ENCODE measurements at regions not wholly inside any gene's neighbourhood (a gene's known extent, or its start where the extent isn't known, plus 50 kb on each side); places are given as distances from the start of the nearest gene placed in this dataset.

GRCh38 chr6:21325201-21325856, 268.2 kb upstream of the SOX4 start:
- RAD21 ChIA-PET (ENCODE audit: low non-redundant PET in 1 of 2, low total read pairs in 2 of 2, uncharacterized antibody in 2 of 2, unreplicated experiment in 2 of 2), result no interaction called here

More at GRCh38 chr6:21325201-21325856, 268.2 kb upstream of the SOX4 start:
- Histone ChIP-seq H2AFZ (ENCODE audit: low read depth, low read length, poor library complexity, severe bottlenecking) (no peak overlapping the region), H3K4me1 (ENCODE audit: control insufficient read depth in 1 of 2, insufficient read depth in 2 of 2, low read length in 2 of 2) (no peaks in the 10 kb centered on the region), H3K9ac (ENCODE audit: low read length) (no peak overlapping the region), H3K79me2 (ENCODE audit: insufficient read depth, low read length) (no peaks in the 10 kb centered on the region), H3K9me2 (ENCODE audit: insufficient read depth) (no peaks in the 10 kb centered on the region), H3K4me3 (replicated peaks in 1 of 2; ENCODE audit: low read depth in 1 of 2, low read length in 2 of 2) (no peak overlapping the region), H3K36me3 (ENCODE audit: control insufficient read depth in 1 of 2, insufficient read depth in 2 of 2, low read length in 2 of 2) (no peaks in the 10 kb centered on the region), H3K9me3 (ENCODE audit: control insufficient read depth in 1 of 2, insufficient read depth in 1 of 2, low read depth in 1 of 2, low read length in 2 of 2) (no peaks in the 10 kb centered on the region), H3K27ac (ENCODE audit: low read depth, low read length) (no peak overlapping the region), H3K4me2 (ENCODE audit: low read length) (no peak overlapping the region), H4K20me1 (ENCODE audit: insufficient read depth) (no peaks in the 10 kb centered on the region), H3K27me3 (ENCODE audit: insufficient read depth, low read length) (no peaks in the 10 kb centered on the region)
- DNase-seq (ENCODE audit: low read depth, low spot score) (no peak), ATAC-seq (no peak)
- CTCF ChIA-PET, result no interaction called here
- TF ChIP-seq SIN3A (IDR thresholded peaks at IDR 0.05; ENCODE audit: low read depth) (no peak), SP1 (IDR thresholded peaks at IDR 0.05; ENCODE audit: low read depth) (no peak), REST (IDR thresholded peaks at IDR 0.05; ENCODE audit: low read depth) (no peak), CEBPB (IDR thresholded peaks at IDR 0.05; ENCODE audit: low read depth) (no peak), EZH2 (IDR thresholded peaks at IDR 0.05) (no peak), EZH2phosphoT487 (IDR thresholded peaks at IDR 0.05; ENCODE audit: borderline replicate concordance) (no peak), SRF (IDR thresholded peaks at IDR 0.05; ENCODE audit: low read depth) (no peak), CTCF (IDR thresholded peaks at IDR 0.05 in 2 of 3, conservative IDR thresholded peaks at IDR 0.05 in 1 of 3; ENCODE audit: borderline replicate concordance in 1 of 3, insufficient read depth in 1 of 3, low read depth in 2 of 3, low read length in 2 of 3) (no peak), CBX3 (IDR thresholded peaks at IDR 0.05; ENCODE audit: low read depth) (no peak), POLR2A (IDR thresholded peaks at IDR 0.05; ENCODE audit: borderline replicate concordance, extremely low read depth, insufficient read depth, insufficient read length) (no peak), ELF1 (IDR thresholded peaks at IDR 0.05; ENCODE audit: borderline replicate concordance, low read depth) (no peak), FOSL1 (IDR thresholded peaks at IDR 0.05; ENCODE audit: low read depth) (no peak)
- TF ChIP-seq, protein P1, sequence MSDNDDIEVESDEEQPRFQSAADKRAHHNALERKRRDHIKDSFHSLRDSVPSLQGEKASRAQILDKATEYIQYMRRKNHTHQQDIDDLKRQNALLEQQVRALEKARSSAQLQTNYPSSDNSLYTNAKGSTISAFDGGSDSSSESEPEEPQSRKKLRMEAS (IDR thresholded peaks at IDR 0.05), result no peak
- intact Hi-C loops (cut with micrococcal nuclease), result no loop called here
- no TSS peak for BruUV-seq (replicated peaks)
- POLR2A ChIA-PET, result no interaction called here

All from HCT116 (cell line).